ENCODE measurements at regions not wholly inside any gene's neighbourhood (a gene's known extent, or its start where the extent isn't known, plus 50 kb on each side); places are given as distances from the start of the nearest gene placed in this dataset.

- no peak for TF ChIP-seq CTCF (conservative IDR thresholded peaks at IDR 0.05; ENCODE audit: low read depth, low read length)
- no peak for TF ChIP-seq EZH2 (IDR thresholded peaks at IDR 0.05; ENCODE audit: borderline replicate concordance, low read depth, low read length, poor library complexity, severe bottlenecking)
- Histone ChIP-seq H3K27ac (ENCODE audit: low read depth, low read length, poor library complexity, severe bottlenecking) (no peak overlapping the region), H3K9me3 (ENCODE audit: low read depth, low read length, poor library complexity, severe bottlenecking) (no peaks in the 10 kb centered on the region), H3K4me1 (ENCODE audit: insufficient read depth, low read length, poor library complexity, severe bottlenecking) (no peaks in the 10 kb centered on the region), H3K27me3 (replicated peaks; ENCODE audit: insufficient read depth, low read depth, low read length, poor library complexity) (peaks cover 36% of the 10 kb centered on the region), H3K4me3 (ENCODE audit: low read depth, low read length, poor library complexity, severe bottlenecking) (no peak overlapping the region), H3K36me3 (ENCODE audit: insufficient read depth, low read length, poor library complexity, severe bottlenecking) (no peaks in the 10 kb centered on the region)
- DNase-seq (ENCODE audit: low spot score), result no peak
- intact Hi-C loops (cut with micrococcal nuclease; ENCODE audit: unreplicated experiment), result no loop called here
- CTCF ChIA-PET, result no interaction called here
- BruUV-seq (replicated peaks), result no TSS peak
- POLR2A ChIA-PET (ENCODE audit: low non-redundant PET), result no interaction called here
Observed at GRCh38 chr7:156166692-156167416, 354.6 kb upstream of the SHH start.

GRCh38 chr7:156163747-156164146 is 351.5 kb upstream of the SHH start:
- POLR2A ChIA-PET (ENCODE audit: low non-redundant PET), result no interaction called here
- TF ChIP-seq EZH2 (IDR thresholded peaks at IDR 0.05; ENCODE audit: borderline replicate concordance, low read depth, low read length, poor library complexity, severe bottlenecking), result no peak
- no peak for TF ChIP-seq CTCF (conservative IDR thresholded peaks at IDR 0.05; ENCODE audit: low read depth, low read length)
- no TSS peak for BruUV-seq (replicated peaks)
- H3K27me3 ChIP-seq (replicated peaks; ENCODE audit: insufficient read depth, low read depth, low read length, poor library complexity), result peaks cover 36% of the 10 kb centered on the region
- no peaks in the 10 kb centered on the region for H3K9me3 ChIP-seq (ENCODE audit: low read depth, low read length, poor library complexity, severe bottlenecking)
- H3K27ac ChIP-seq (ENCODE audit: low read depth, low read length, poor library complexity, severe bottlenecking), result no peak overlapping the region
- H3K4me1 ChIP-seq (ENCODE audit: insufficient read depth, low read length, poor library complexity, severe bottlenecking), result no peaks in the 10 kb centered on the region
- no peak for DNase-seq (ENCODE audit: low spot score)
- intact Hi-C loops (cut with micrococcal nuclease; ENCODE audit: unreplicated experiment), result no loop called here
- no peak overlapping the region for H3K4me3 ChIP-seq (ENCODE audit: low read depth, low read length, poor library complexity, severe bottlenecking)
- no peaks in the 10 kb centered on the region for H3K36me3 ChIP-seq (ENCODE audit: insufficient read depth, low read length, poor library complexity, severe bottlenecking)
- CTCF ChIA-PET, result no interaction called here

DNA sequence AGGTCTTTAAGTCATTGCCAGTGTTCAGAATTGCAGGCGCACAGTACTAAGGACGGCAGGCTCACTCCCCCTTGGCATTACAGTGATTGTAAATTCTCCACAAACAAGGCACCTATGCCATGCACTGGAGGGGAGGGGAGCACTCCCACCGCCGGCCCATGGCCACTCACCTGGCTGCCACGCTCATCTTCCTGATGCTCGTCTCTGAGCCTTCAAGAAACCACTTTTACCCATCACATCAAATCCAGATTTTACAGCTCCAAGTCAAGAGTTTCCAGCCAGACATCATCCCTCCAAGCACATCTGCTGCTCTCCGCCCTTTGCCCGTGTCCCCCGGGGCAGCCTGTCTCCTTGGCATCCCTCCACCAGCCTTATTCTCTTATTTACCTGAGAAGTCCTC is 350.2 kb upstream of the SHH start:
- H3K36me3 ChIP-seq (ENCODE audit: insufficient read depth, low read length, poor library complexity, severe bottlenecking), result no peaks in the 10 kb centered on the region
- TF ChIP-seq EZH2 (IDR thresholded peaks at IDR 0.05; ENCODE audit: borderline replicate concordance, low read depth, low read length, poor library complexity, severe bottlenecking) (no peak), CTCF (conservative IDR thresholded peaks at IDR 0.05; ENCODE audit: low read depth, low read length) (no peak)
- POLR2A ChIA-PET (ENCODE audit: low non-redundant PET), result no interaction called here
- H3K27ac ChIP-seq (ENCODE audit: low read depth, low read length, poor library complexity, severe bottlenecking), result no peak overlapping the region
- peaks cover 31% of the 10 kb centered on the region for H3K27me3 ChIP-seq (replicated peaks; ENCODE audit: insufficient read depth, low read depth, low read length, poor library complexity)
- H3K9me3 ChIP-seq (ENCODE audit: low read depth, low read length, poor library complexity, severe bottlenecking), result no peaks in the 10 kb centered on the region
- no peak overlapping the region for H3K4me3 ChIP-seq (ENCODE audit: low read depth, low read length, poor library complexity, severe bottlenecking)
- CTCF ChIA-PET, result no interaction called here
- BruUV-seq (replicated peaks), result no TSS peak
- DNase-seq (ENCODE audit: low spot score), result no peak
- no peaks in the 10 kb centered on the region for H3K4me1 ChIP-seq (ENCODE audit: insufficient read depth, low read length, poor library complexity, severe bottlenecking)
- intact Hi-C loops (cut with micrococcal nuclease; ENCODE audit: unreplicated experiment), result no loop called here
